Smooth muscle cell (in vitro differentiated cells): ENCODE measurements at regions not wholly inside any gene's neighbourhood (a gene's known extent, or its start where the extent isn't known, plus 50 kb on each side); places are given as distances from the start of the nearest gene placed in this dataset.

Experiments used
- DNase-seq: peaks from one replicate; lab custom pipeline; 2025; ENCODE audit not compliant: unreplicated experiment; lab: John Stamatoyannopoulos, UW
- H2AFZ ChIP-seq: fragments of 200-600 bp; sonication (generic); 2 replicates; pipeline ENCODE4 v1.6.0; 2016; ENCODE audit warnings: antibody characterized with exemption, low read depth, mild to moderate bottlenecking
- H3F3A ChIP-seq: fragments of 200-600 bp; sonication (generic); 2 replicates; pipeline ENCODE4 v1.6.0; 2017; ENCODE audit warnings: antibody characterized with exemption, low read depth
- H3K27ac ChIP-seq: fragments of 200-600 bp; sonication (generic); 2 replicates; pipeline ENCODE4 v1.5.1; 2016; ENCODE audit warnings: low read depth, mild to moderate bottlenecking
- H3K27me3 ChIP-seq: fragments of 200-600 bp; sonication (generic); 2 replicates; pipeline ENCODE4 v1.6.1; 2016; ENCODE audit warnings: low read depth, mild to moderate bottlenecking
- H3K36me3 ChIP-seq: fragments of 200-600 bp; sonication (generic); 2 replicates; pipeline ENCODE4 v1.5.1; 2016; ENCODE audit warnings: low read depth
- H3K4me1 ChIP-seq: fragments of 200-600 bp; sonication (generic); 2 replicates; pipeline ENCODE4 v1.5.1; 2016; ENCODE audit warnings: low read depth
- H3K4me2 ChIP-seq: fragments of 200-600 bp; sonication (generic); 2 replicates; pipeline ENCODE4 v1.6.0; 2016; ENCODE audit warnings: mild to moderate bottlenecking
- H3K4me3 ChIP-seq: fragments of 200-600 bp; sonication (generic); 2 replicates; pipeline ENCODE4 v1.5.1; 2016; ENCODE audit warnings: mild to moderate bottlenecking
- H3K79me2 ChIP-seq: fragments of 200-600 bp; sonication (generic); 2 replicates; pipeline ENCODE4 v1.6.0; 2016; ENCODE audit warnings: low read depth, mild to moderate bottlenecking
- H3K9ac ChIP-seq: fragments of 200-600 bp; sonication (generic); 2 replicates; pipeline ENCODE4 v1.6.0; 2016; ENCODE audit warnings: low read depth
- H3K9me3 ChIP-seq: fragments of 200-600 bp; sonication (generic); replicated peaks from 2 replicates; pipeline ENCODE4 v1.5.1; 2016; ENCODE audit warnings: low read depth
- H4K20me1 ChIP-seq: fragments of 200-600 bp; sonication (generic); 2 replicates; pipeline ENCODE4 v1.6.0; 2016; ENCODE audit warnings: low read depth
- CTCF ChIP-seq: fragments of 200-600 bp; sonication (generic); IDR thresholded peaks from 2 replicates; pipeline ENCODE4 v1.5.1; 2017; ENCODE audit warnings: borderline replicate concordance, mild to moderate bottlenecking, antibody characterized with exemption; ENCODE audit not compliant: insufficient read depth, poor library complexity, severe bottlenecking
- WGBS: methylation state at CpG from one replicate; pipeline ENCODE4 v1.1.7; 2016; ENCODE audit warnings: low lambda C conversion rate; 5-methylcytosine and 5-hydroxymethylcytosine counted together

DNA sequence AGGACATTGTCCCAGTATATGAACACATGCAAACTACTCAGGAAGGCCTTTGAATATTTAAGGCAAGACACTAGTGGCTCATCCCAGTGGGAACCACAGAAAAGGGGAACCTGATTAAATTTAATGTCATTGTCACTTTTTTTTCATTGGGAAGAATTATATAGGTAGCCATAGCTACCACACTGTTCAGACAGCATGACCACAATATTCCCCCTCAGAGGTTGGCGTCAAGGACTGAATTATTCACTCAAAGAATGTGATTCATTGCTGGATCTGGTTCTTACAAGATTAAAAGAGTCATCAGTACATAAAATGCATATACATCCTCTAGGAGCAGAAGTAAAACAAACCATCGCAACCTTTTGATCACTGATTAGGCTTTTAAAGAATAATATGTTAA, 92.0 kb upstream of the SMARCAD1 start:
- TF ChIP-seq CTCF, result no peak
- Histone ChIP-seq H3K27me3 (no peaks in the 10 kb centered on the region), H3K79me2 (no peaks in the 10 kb centered on the region), H3K9me3 (no peaks in the 10 kb centered on the region), H3K4me1 (no peaks in the 10 kb centered on the region), H3K27ac (no peak overlapping the region), H3K9ac (no peak overlapping the region), H3K4me2 (no peak overlapping the region), H3F3A (no peaks in the 10 kb centered on the region), H2AFZ (no peak overlapping the region), H4K20me1 (no peaks in the 10 kb centered on the region), H3K36me3 (no peaks in the 10 kb centered on the region), H3K4me3 (no peak overlapping the region)
- 87% methylated on average over 2 of the region's 2 CpGs for WGBS
- DNase-seq, result no peak

GRCh38 chr4:94116842-94117241, 90.8 kb upstream of the SMARCAD1 start:
- Histone ChIP-seq H3K27me3 (no peaks in the 10 kb centered on the region), H3K27ac (no peak overlapping the region)
- WGBS, result 93% methylated on average over 2 of the region's 2 CpGs

GRCh38 chr4:94126669-94127068, 81.0 kb upstream of the SMARCAD1 start:
- 46% methylated on average over 4 of the region's 4 CpGs for WGBS
- no peaks in the 10 kb centered on the region for H3K4me1 ChIP-seq
- DNase-seq, result no peak
- no peak overlapping the region for H3K9ac ChIP-seq
- H3K27me3 ChIP-seq, result no peaks in the 10 kb centered on the region
- H3K4me3 ChIP-seq, result no peak overlapping the region
- H3K9me3 ChIP-seq, result no peaks in the 10 kb centered on the region
- TF ChIP-seq CTCF, result no peak
- H3K36me3 ChIP-seq, result no peaks in the 10 kb centered on the region
- no peaks in the 10 kb centered on the region for H3F3A ChIP-seq
- no peak overlapping the region for H3K27ac ChIP-seq
- H2AFZ ChIP-seq, result no peak overlapping the region
- H3K79me2 ChIP-seq, result no peaks in the 10 kb centered on the region
- no peaks in the 10 kb centered on the region for H4K20me1 ChIP-seq
- no peak overlapping the region for H3K4me2 ChIP-seq

More at GRCh38 chr4:94116842-94117241, 90.8 kb upstream of the SMARCAD1 start:
- no peaks in the 10 kb centered on the region for H3K9me3 ChIP-seq
- H3K79me2 ChIP-seq, result no peaks in the 10 kb centered on the region
- no peaks in the 10 kb centered on the region for H3K36me3 ChIP-seq
- no peak overlapping the region for H2AFZ ChIP-seq
- no peak for TF ChIP-seq CTCF
- no peak for DNase-seq
- no peaks in the 10 kb centered on the region for H4K20me1 ChIP-seq
- H3K4me2 ChIP-seq, result no peak overlapping the region
- no peaks in the 10 kb centered on the region for H3F3A ChIP-seq
- H3K4me1 ChIP-seq, result no peaks in the 10 kb centered on the region
- no peak overlapping the region for H3K4me3 ChIP-seq
- H3K9ac ChIP-seq, result no peak overlapping the region

GRCh38 chr4:94127707-94128328, 79.8 kb upstream of the SMARCAD1 start:
- H3K9me3 ChIP-seq, result no peaks in the 10 kb centered on the region
- no peaks in the 10 kb centered on the region for H3K27me3 ChIP-seq
- no peaks in the 10 kb centered on the region for H3K79me2 ChIP-seq
- H3K4me1 ChIP-seq, result no peaks in the 10 kb centered on the region
- H3K9ac ChIP-seq, result no peak overlapping the region
- DNase-seq, result no peak
- WGBS, result 19% methylated on average over 3 of the region's 3 CpGs
- no peaks in the 10 kb centered on the region for H3F3A ChIP-seq
- no peak overlapping the region for H2AFZ ChIP-seq
- H4K20me1 ChIP-seq, result no peaks in the 10 kb centered on the region
- no peak overlapping the region for H3K27ac ChIP-seq
- H3K36me3 ChIP-seq, result no peaks in the 10 kb centered on the region
- H3K4me2 ChIP-seq, result no peak overlapping the region
- H3K4me3 ChIP-seq, result no peak overlapping the region
- TF ChIP-seq CTCF, result peak; percentile 58
